CD14-positive monocyte (primary cell): ENCODE measurements at regions not wholly inside any gene's neighbourhood (a gene's known extent, or its start where the extent isn't known, plus 50 kb on each side); places are given as distances from the start of the nearest gene placed in this dataset.

Experiments used
- DNase-seq, 3 donors: peaks; one replicate each; pipeline ENCODE4 v3.0.0-alpha.2; 2011 to 2022
- H2AFZ ChIP-seq: 2 replicates; pipeline ENCODE4 v1.6.0; 2012; ENCODE audit warnings: mild to moderate bottlenecking, low read depth, low read length, inconsistent platforms; ENCODE audit not compliant: insufficient read depth, poor library complexity, severe bottlenecking
- H3K27ac ChIP-seq, 2 donors: 1 replicate in 1 of 2; 2 replicates in 1 of 2; pipeline ENCODE4 v1.5.1; 2012 to 2013; ENCODE audit warnings: low read length in 2 of 2, control low read depth in 1 of 2, inconsistent platforms in 1 of 2, low read depth in 1 of 2, mild to moderate bottlenecking in 1 of 2
- H3K27me3 ChIP-seq, 2 donors: one replicate each; pipeline versions ENCODE4 v1.6.0 to v1.6.1; 2011 to 2013; ENCODE audit warnings: low read length in 2 of 2; ENCODE audit not compliant: control insufficient read depth in 2 of 2, insufficient read depth in 2 of 2
- H3K36me3 ChIP-seq, 2 donors: replicated peaks in 1 of 2; 1 replicate in 1 of 2; 2 replicates in 1 of 2; pipeline versions ENCODE4 v1.5.1 to v1.6.1; 2012 to 2013; ENCODE audit warnings: low read length in 2 of 2, control low read depth in 1 of 2, inconsistent platforms in 1 of 2, mild to moderate bottlenecking in 1 of 2; ENCODE audit not compliant: insufficient read depth in 2 of 2, control insufficient read depth in 1 of 2
- H3K4me1 ChIP-seq, 2 donors: 1 replicate in 1 of 2; 2 replicates in 1 of 2; pipeline versions ENCODE4 v1.5.1 to v1.6.1; 2012 to 2013; ENCODE audit warnings: low read length in 2 of 2, control low read depth in 1 of 2, inconsistent platforms in 1 of 2, mild to moderate bottlenecking in 1 of 2, moderate library complexity in 1 of 2; ENCODE audit not compliant: insufficient read depth in 2 of 2, control insufficient read depth in 1 of 2
- H3K4me2 ChIP-seq: replicated peaks from 2 replicates; pipeline ENCODE3; 2012; ENCODE audit warnings: low read length, moderate library complexity, mild to moderate bottlenecking; ENCODE audit not compliant: poor library complexity, severe bottlenecking; ENCODE audit errors: extremely low read depth
- H3K4me3 ChIP-seq, 3 experiments: fragments of 200-600 bp in 1 of 3; sonication (generic) in 1 of 3; replicated peaks in 1 of 3; 1 replicate in 2 of 3; 2 replicates in 1 of 3; pipeline ENCODE4 v1.5.1; 2011 to 2013; ENCODE audit warnings: low read length in 3 of 3, mild to moderate bottlenecking in 3 of 3, control low read depth in 2 of 3, low read depth in 2 of 3, inconsistent platforms in 1 of 3, moderate library complexity in 1 of 3
- H3K79me2 ChIP-seq: 2 replicates; pipeline ENCODE4 v1.6.0; 2012; ENCODE audit warnings: mild to moderate bottlenecking, control low read depth, inconsistent platforms, low read length, moderate library complexity; ENCODE audit not compliant: insufficient read depth
- H3K9ac ChIP-seq: 2 replicates; pipeline ENCODE4 v1.6.0; 2017; ENCODE audit warnings: low read length, mild to moderate bottlenecking; ENCODE audit not compliant: insufficient read depth, poor library complexity, severe bottlenecking
- H3K9me3 ChIP-seq, 2 donors: replicated peaks in 1 of 2; 1 replicate in 1 of 2; 2 replicates in 1 of 2; pipeline versions ENCODE4 v1.5.1 to v1.6.1; 2012 to 2013; ENCODE audit warnings: low read length in 2 of 2, control low read depth in 1 of 2; ENCODE audit not compliant: control insufficient read depth in 1 of 2, insufficient read depth in 1 of 2
- H4K20me1 ChIP-seq: 2 replicates; pipeline ENCODE4 v1.6.0; 2012; ENCODE audit warnings: mild to moderate bottlenecking, low read length, control low read depth, moderate library complexity; ENCODE audit not compliant: insufficient read depth
- H3K27ac Mint-ChIP-seq, 7 donors: one replicate each; pipeline ENCODE4 v1.8.0; 2020; ENCODE audit warnings: mild to moderate bottlenecking in 7 of 7, mixed read lengths in 7 of 7, moderate library complexity in 6 of 7, inconsistent platforms in 2 of 7
- H3K27me3 Mint-ChIP-seq, 3 donors: one replicate each; pipeline ENCODE4 v1.8.0; 2021 to 2022; ENCODE audit warnings: low read depth in 3 of 3, mild to moderate bottlenecking in 3 of 3, mixed read lengths in 3 of 3, moderate library complexity in 3 of 3, inconsistent platforms in 1 of 3
- H3K36me3 Mint-ChIP-seq, 2 donors: one replicate each; pipeline ENCODE4 v1.8.0; 2020; ENCODE audit warnings: mixed read lengths in 2 of 2, inconsistent platforms in 1 of 2, mild to moderate bottlenecking in 1 of 2
- H3K4me1 Mint-ChIP-seq: one replicate; pipeline ENCODE4 v1.8.0; 2020; ENCODE audit warnings: mild to moderate bottlenecking, mixed read lengths
- H3K4me3 Mint-ChIP-seq, 2 donors: one replicate each; pipeline ENCODE4 v1.8.0; 2020; ENCODE audit warnings: mild to moderate bottlenecking in 2 of 2, mixed read lengths in 2 of 2, moderate library complexity in 1 of 2
- H3K9me3 Mint-ChIP-seq, 7 donors: one replicate each; pipeline ENCODE4 v1.8.0; 2020 to 2022; ENCODE audit warnings: mixed read lengths in 7 of 7, mild to moderate bottlenecking in 6 of 7, moderate library complexity in 6 of 7, inconsistent platforms in 2 of 7
- WGBS: methylation state at CpG from one replicate; pipeline ENCODE4 v1.1.5; 2013; ENCODE audit warnings: missing lambda C conversion rate; ENCODE audit not compliant: insufficient coverage; 5-methylcytosine and 5-hydroxymethylcytosine counted together
- intact Hi-C, 2 donors: fragments of 100-400 bp; cut with micrococcal nuclease; formaldehyde crosslinking; loops; one replicate each; pipeline versions ENCODE4 v1.15.0 to v1.15.1; 2023
- TF ChIP-seq, protein P1 (sequence below): fragments of 200-600 bp; IDR thresholded peaks from one replicate; pipeline ENCODE4 v1.8.0; 2022; ENCODE audit warnings: antibody characterized with exemption, mild to moderate bottlenecking

DNA sequence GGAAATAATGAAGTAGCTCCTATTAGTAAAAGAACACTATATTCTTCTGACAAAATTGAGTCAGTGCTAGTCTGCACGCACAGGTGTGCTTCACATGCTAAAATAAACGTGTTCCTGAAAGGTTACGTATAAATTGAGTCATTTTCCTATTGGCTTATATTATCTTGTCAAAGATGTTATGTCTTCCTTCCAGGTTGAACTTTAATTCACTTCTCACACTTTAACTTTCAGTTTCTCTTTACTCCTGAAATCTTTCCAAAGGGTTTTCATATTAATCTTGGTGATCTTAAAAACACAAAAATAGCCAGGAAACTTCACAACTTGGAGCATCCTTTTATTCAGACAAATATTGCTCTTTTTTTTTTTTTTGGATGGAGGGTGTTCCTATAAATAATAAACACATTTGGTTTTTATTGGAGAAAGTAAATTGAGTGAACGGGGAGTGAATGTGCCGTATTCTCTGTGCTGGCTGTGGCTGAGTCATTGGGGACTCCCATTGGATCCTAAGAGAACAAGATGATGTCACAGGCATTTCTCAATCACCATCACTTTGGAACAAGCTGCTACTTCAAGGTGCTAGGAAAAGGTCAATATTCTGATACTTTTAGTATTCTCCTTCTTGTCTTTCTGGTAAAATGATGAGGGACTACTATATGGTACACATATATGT is 150.2 kb upstream of the SPATS2L start:
- TF ChIP-seq, protein P1, sequence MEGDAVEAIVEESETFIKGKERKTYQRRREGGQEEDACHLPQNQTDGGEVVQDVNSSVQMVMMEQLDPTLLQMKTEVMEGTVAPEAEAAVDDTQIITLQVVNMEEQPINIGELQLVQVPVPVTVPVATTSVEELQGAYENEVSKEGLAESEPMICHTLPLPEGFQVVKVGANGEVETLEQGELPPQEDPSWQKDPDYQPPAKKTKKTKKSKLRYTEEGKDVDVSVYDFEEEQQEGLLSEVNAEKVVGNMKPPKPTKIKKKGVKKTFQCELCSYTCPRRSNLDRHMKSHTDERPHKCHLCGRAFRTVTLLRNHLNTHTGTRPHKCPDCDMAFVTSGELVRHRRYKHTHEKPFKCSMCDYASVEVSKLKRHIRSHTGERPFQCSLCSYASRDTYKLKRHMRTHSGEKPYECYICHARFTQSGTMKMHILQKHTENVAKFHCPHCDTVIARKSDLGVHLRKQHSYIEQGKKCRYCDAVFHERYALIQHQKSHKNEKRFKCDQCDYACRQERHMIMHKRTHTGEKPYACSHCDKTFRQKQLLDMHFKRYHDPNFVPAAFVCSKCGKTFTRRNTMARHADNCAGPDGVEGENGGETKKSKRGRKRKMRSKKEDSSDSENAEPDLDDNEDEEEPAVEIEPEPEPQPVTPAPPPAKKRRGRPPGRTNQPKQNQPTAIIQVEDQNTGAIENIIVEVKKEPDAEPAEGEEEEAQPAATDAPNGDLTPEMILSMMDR: no peak
- Mint-ChIP-seq H3K9me3 (peaks cover 1 to 10% (median 5%) of the 10 kb centered on the region in 7 donors), H3K36me3 (no peaks in the 10 kb centered on the region), H3K27ac (no peak overlapping the region), H3K27me3 (peaks cover 0 to 3% (median 0%) of the 10 kb centered on the region in 3 donors), H3K4me1 (no peaks in the 10 kb centered on the region), H3K4me3 (no peak overlapping the region)
- intact Hi-C loops: no loop called here
- Histone ChIP-seq H3K4me3 (no peak overlapping the region), H3K4me1 (no peaks in the 10 kb centered on the region), H3K4me2 (no peak overlapping the region), H3K9ac (no peak overlapping the region), H3K27me3 (no peaks in the 10 kb centered on the region), H2AFZ (no peak overlapping the region), H3K27ac (no peak overlapping the region), H3K79me2 (no peaks in the 10 kb centered on the region), H3K9me3 (peaks cover 0 to 9% of the 10 kb centered on the region in 2 donors), H3K36me3 (no peaks in the 10 kb centered on the region), H4K20me1 (no peaks in the 10 kb centered on the region)
- no peak for DNase-seq
- WGBS: no CpG with 5 or more reads among the region's 5 CpGs

DNA sequence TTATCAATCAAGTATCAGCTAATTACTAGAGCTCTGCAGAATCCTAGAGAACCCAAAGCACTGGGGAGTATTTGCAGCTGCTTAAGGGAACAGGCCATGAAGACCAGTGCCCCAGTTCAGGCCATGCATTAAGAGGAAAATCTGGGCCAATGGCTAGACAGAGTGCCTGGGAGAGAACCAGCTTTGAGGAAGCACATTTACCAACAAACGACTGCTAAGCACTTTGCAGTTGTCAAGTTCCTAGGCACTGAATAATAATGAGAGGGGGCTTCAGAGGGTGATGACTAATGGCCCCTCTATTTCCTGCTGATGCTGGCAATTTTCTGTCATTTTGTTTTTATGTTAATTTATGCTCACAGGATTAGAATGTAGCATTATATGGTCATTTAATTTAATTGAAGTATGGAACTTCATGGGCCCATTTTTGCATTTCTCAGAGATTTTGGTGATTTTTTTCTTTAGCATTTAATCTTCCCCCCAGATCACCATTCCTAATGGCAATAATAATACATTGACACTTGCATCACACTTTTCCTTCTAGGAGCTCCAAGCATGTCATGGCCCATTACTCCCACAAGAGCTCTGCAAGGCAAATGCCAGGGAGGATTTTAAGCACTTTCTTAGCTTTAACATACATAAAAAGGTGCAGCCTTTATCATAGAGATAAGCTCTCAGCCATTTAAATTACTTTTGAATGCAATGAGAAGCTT is 147.7 kb upstream of the SPATS2L start:
- DNase-seq: no peak
- intact Hi-C loops: no loop called here
- Histone ChIP-seq H2AFZ (no peak overlapping the region), H3K36me3 (no peaks in the 10 kb centered on the region), H3K27me3 (no peaks in the 10 kb centered on the region), H3K4me2 (no peak overlapping the region), H4K20me1 (no peaks in the 10 kb centered on the region), H3K9ac (no peak overlapping the region), H3K4me1 (peaks cover 0 to 6% of the 10 kb centered on the region in 2 donors), H3K9me3 (no peaks in the 10 kb centered on the region), H3K27ac (no peak overlapping the region), H3K79me2 (no peaks in the 10 kb centered on the region), H3K4me3 (no peak overlapping the region)
- no peaks in the 10 kb centered on the region for H3K36me3 Mint-ChIP-seq
- TF ChIP-seq, protein P1: no peak
- no peak overlapping the region for H3K27ac Mint-ChIP-seq
- peaks cover 0 to 8% (median 2%) of the 10 kb centered on the region in 7 donors for H3K9me3 Mint-ChIP-seq
- no peak overlapping the region for H3K4me3 Mint-ChIP-seq
- H3K4me1 Mint-ChIP-seq: peaks cover 6% of the 10 kb centered on the region
- no CpG with 5 or more reads among the region's 1 CpG for WGBS
- peaks cover 0 to 2% (median 0%) of the 10 kb centered on the region in 3 donors for H3K27me3 Mint-ChIP-seq
